ENCODE measurements at regions not wholly inside any gene's neighbourhood (a gene's known extent, or its start where the extent isn't known, plus 50 kb on each side); places are given as distances from the start of the nearest gene placed in this dataset.

- DNase-seq (ENCODE audit: low spot score) = no peak
These were observed 129.8 kb upstream of the CPM start for GRCh38 chr12:69062621-69063237.

GRCh38 chr12:69064734-69065443 lies 131.9 kb upstream of the CPM start:
- DNase-seq (ENCODE audit: low spot score) = no peak

DNA sequence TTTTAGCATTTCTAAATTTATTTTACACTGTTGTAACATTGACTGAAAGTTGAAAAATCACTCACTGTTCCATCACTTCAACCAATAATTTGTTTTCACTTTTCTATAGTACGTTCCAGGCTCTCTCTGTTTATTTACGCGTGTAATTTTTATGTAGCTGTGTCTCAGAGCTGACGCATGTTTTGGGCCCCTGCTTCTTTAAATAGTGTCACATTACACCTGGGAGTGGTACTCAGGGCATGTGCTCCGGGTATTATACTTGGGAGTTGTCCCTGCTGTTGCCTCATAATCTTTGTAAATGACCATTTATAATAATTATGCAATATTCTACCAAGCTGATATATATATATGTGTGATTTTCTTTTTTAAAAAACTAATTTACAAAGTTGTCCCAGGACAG lies 132.8 kb upstream of the CPM start:
- no peak for DNase-seq (ENCODE audit: low spot score)

GRCh38 chr12:69066492-69067373 lies 133.8 kb upstream of the CPM start:
- no peak for DNase-seq (ENCODE audit: low spot score)

DNA sequence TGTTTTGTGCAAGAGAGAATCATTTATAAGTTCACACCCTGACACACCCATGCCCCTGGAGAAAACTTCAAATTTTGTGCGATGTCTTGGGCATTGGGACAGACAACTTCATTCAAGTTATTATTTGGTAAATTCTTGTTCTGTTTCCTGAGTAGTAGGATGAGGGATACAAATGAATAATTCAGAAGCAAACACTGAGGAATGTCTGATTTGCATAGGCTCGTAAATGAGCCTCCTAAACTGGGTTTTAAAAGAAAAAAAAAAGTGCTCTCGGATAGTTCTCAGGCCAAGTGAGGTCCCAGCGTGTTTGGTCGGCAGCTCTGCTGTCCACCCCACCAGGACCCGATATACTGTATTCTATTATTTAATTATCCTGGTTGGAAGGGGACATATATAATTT lies 134.7 kb upstream of the CPM start:
- no peak for DNase-seq (ENCODE audit: low spot score)

DNA sequence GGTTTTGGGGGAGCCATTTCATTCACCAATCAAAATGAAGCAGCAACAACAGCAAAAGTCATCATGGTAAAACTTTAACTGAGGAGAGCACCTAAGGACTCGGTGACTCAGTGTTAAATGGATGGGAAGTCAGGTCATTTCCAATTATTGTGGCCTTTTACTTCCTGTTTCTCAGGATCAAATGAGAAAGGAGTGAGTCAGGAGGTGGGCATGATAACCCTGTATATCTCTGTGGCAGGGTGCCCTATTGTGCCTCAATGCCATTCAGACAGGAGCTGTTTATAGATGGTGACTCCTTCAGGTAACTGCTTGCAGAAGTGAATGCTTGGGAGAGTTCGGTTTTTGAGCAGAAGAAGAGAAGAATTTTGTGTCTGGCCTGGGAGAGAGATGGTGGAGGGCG lies 135.5 kb upstream of the CPM start:
- DNase-seq (ENCODE audit: low spot score) = no peak

DNA sequence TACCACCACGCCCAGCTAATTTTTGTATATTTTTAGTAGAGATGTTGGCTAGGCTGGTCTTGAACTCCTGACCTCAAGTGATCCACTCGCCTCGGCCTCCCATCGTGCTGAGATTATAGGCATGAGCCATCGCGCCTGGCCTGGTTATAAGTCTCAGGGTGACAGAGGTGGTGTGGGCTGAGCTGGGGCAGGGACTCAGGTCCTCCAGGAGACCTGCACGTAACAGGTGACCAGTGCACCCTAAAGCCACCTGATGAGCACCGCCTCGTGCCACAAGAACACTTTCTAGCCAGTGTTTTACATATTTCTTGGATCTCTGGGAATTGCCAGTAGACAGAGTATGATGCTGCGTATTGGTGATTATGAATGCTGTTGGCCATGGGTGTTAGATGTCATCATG lies 136.5 kb upstream of the CPM start:
- no peak for DNase-seq (ENCODE audit: low spot score)

- DNase-seq (ENCODE audit: low spot score) = no peak
These were observed 137.5 kb upstream of the CPM start for GRCh38 chr12:69070319-69071090.

GRCh38 chr12:69071091-69071370 lies 138.1 kb upstream of the CPM start:
- DNase-seq (ENCODE audit: low spot score) = no peak

DNA sequence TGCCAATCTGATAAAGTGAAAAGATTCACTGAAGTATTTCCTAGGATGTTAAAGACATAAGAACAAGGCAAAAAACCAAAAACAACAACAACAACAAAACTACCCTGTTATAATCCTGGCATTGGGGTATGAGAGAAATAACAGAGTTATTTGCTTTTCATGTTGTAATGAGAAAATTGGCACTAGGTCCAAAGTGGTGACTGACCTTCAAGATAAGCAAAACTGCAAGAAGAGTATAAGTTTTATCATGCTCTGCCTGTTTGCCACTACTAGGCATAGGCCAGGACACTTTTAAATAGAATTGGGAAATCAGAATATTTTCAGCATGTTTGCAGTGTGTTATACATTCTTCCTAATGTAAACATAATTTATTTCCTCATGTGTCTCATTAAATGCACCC lies 140.1 kb upstream of the CPM start:
- no peak for DNase-seq (ENCODE audit: low spot score)

DNA sequence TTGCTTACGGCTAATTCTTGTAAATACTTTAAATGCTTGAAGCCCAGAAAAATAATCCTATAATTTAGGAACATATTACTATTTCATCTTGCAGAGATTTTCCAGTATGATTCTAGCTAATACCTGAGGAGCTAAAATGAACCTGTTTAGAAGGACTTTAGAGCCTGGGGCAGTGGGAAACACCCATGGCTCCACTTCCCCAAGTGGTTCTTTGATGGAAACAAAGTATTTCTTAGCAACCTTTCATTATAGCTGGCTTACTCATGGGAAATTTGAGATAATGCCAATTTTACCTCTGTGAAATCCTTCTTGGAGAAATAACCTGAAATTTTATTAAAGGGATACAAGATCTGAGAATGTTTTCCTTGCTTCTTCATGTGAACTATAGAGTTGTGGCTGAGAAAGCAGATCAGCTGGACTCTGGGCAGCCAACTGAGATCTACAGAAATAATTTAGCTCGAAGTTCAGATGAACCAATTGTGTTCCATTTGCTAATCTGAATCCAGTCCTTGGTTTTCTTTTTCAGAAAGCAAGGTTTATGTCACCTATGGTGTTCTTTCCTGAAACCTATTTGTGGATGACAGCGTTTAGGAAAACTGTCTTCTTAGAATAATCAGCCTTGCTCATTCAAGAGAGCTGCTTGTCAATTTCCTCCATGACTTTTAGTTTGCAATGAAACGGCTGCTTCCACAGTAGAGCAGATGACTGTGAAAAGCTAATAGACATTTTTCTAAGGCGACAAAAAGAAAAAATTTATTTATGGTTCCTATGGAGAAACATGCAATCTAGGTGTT lies 141.8 kb upstream of the CPM start:
- no peak for DNase-seq (ENCODE audit: low spot score)

GRCh38 chr12:69083689-69084088 lies 150.7 kb upstream of the CPM start:
- no peak for DNase-seq (ENCODE audit: low spot score)

GRCh38 chr12:69084816-69085378 lies 151.9 kb upstream of the CPM start:
- no peak for DNase-seq (ENCODE audit: low spot score)

DNA sequence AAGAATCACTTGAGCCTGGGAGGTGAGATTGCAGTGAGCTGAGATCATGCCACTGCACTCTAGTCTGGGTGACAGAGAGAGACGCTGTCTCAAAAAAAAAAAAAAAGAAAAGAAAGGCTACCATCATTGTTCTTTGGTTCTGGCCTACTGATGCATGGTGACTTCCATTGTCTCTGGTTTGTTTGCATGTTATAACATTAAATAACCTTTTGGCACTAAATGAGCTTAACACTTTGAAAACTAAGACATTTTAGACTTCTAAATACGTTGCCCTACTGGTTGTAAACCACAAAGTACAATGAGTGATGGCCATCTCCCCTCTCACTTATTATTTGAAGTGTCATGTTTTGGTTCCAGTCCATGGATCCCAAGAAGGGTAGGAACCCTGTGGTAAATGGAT lies 152.9 kb upstream of the CPM start:
- no peak for DNase-seq (ENCODE audit: low spot score)

GRCh38 chr12:69087986-69088385 lies 151.4 kb upstream of the CPSF6 start:
- DNase-seq (ENCODE audit: low spot score) = no peak

DNA sequence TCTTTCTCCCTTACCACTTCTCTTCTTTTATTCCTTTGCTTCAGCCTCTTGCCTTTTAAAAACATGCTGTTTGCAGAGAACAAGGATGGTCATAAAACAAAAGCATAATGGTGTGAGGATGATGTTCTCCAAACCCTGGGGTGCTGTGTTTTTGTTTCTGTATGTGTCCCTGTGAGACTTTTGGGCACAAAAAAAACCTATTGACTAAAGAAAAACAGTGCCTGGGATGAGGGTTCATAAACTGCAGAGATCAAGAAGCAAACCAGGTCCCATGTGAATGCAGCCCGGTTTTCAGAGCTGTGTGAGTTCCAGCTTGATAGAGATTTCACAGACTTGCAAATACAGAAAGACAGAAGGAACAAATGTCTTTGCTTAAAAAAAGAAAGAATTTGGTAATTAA lies 148.6 kb upstream of the CPSF6 start:
- DNase-seq (ENCODE audit: low spot score) = no peak

GRCh38 chr12:69091442-69092017 lies 147.8 kb upstream of the CPSF6 start:
- DNase-seq (ENCODE audit: low spot score) = no peak

DNA sequence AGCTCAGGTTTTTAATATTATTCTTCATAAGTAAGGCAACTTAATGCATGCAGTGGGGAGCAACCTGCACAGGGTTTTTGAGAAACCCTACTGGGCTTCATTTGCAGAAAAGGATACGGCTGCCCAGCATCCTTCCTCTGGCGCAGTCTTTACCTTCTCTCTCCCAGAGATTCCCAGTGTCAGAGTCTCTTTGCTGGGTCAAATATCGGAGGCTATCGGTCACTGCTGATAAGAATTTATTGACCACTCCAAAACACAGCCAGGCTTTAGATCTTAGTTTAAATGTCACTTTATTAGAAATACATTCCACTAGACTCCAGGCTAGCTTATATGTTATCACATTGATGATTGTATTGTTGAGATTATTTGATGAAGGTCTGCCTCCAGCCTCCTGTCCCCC lies 147.2 kb upstream of the CPSF6 start:
- no peak for DNase-seq (ENCODE audit: low spot score)

DNA sequence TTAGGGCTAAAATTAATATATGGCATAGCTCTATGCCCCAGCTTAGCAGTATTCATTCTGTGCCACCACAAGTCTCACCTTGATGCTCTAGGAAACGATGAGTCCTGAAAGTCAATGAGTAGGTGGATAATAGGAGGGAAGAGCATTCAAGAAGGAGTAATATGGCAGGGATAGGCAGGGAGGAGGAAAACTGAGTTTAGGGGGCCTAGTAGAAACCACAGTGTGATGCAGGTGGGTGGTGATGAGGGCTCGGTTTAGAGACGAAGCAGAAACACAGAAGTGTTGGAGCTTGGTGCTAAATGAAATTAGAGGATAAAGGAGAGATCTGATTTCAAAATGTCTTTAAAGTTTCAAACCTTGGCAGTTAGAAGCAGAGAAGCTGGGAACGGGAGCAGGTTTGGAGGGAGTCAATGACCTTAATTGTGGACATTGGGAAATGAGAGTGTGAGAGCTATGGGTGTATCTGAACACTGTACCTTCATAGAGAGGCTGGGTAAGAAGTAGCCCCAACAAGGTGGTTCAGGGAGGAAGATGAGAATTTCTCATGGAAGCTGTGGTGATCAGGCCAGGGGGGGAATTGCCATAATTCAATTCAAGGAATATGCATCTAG lies 144.7 kb upstream of the CPSF6 start:
- DNase-seq (ENCODE audit: low spot score) = no peak

DNA sequence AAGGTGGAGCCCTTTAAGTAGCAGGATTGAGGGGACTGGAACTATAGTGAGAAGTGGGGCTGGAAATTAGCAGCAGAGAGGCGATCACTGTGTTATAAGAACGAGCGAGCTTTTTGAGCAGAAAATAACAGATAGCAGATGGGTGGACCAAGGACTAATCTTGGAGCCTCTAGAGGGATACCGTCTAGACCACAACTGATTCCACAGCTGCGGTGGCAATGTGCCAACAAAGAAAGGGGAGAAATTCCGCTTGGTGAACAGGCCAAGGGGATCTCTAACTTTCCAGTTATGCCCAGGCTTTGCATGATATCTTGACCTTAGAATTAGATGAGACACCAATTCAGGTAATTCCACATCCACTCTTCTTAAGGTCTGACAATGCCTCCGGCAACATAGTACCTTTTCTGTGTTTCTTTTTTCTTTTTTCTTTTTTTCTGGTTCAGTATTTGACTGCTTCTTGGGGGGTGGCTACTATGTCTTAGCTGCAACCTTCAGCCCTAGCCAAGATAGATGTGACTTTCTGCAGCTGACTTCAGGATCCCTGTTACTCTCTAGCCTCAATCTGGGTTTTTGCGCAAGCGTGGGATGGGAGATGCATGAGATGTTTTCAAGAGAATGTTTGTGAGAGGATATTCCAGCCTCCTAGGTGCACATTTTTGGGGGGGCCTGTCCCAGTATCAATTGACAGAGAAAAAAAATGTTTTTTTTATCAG lies 143.4 kb upstream of the CPSF6 start:
- no peak for DNase-seq (ENCODE audit: low spot score)

Data from left forelimb (tissue), 1 donor.